GM12875 (cell line): ENCODE measurements at regions not wholly inside any gene's neighbourhood (a gene's known extent, or its start where the extent isn't known, plus 50 kb on each side); places are given as distances from the start of the nearest gene placed in this dataset.

Source experiments
- H3K4me3 ChIP-seq: one replicate; pipeline ENCODE4 v1.5.1; 2011; ENCODE audit warnings: low read depth, low read length, control low read depth
- TF ChIP-seq, protein P1 (sequence below): IDR thresholded peaks from 2 replicates; pipeline ENCODE4 v1.5.1; 2011; ENCODE audit warnings: low read depth, mild to moderate bottlenecking, control low read depth, inconsistent platforms, low read length, moderate library complexity, borderline replicate concordance; ENCODE audit not compliant: insufficient read depth

DNA sequence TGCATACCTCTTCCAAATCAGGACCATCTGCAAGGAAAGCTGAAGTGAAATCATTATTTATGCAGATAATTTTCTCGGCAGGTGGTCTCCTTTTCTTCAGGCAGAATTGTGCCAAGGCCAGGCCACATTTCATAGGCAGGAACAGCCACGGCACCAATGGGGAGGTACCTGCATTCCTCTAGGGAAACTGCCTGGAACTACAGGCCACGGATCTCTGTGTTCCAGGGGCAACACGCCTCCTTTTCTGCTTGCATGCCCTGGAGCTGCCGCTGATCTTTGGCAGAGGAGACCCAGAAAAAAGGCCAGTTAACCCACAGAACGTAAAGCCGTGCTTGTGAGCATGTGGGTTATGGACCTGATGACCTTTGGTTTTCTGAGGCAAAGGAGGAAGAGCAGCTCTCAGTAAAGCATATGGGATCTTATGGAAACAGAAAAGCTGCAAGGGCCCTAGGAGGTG lies 111.2 kb upstream of the KIAA1217 start:
- TF ChIP-seq, protein P1, sequence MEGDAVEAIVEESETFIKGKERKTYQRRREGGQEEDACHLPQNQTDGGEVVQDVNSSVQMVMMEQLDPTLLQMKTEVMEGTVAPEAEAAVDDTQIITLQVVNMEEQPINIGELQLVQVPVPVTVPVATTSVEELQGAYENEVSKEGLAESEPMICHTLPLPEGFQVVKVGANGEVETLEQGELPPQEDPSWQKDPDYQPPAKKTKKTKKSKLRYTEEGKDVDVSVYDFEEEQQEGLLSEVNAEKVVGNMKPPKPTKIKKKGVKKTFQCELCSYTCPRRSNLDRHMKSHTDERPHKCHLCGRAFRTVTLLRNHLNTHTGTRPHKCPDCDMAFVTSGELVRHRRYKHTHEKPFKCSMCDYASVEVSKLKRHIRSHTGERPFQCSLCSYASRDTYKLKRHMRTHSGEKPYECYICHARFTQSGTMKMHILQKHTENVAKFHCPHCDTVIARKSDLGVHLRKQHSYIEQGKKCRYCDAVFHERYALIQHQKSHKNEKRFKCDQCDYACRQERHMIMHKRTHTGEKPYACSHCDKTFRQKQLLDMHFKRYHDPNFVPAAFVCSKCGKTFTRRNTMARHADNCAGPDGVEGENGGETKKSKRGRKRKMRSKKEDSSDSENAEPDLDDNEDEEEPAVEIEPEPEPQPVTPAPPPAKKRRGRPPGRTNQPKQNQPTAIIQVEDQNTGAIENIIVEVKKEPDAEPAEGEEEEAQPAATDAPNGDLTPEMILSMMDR, result no peak

DNA sequence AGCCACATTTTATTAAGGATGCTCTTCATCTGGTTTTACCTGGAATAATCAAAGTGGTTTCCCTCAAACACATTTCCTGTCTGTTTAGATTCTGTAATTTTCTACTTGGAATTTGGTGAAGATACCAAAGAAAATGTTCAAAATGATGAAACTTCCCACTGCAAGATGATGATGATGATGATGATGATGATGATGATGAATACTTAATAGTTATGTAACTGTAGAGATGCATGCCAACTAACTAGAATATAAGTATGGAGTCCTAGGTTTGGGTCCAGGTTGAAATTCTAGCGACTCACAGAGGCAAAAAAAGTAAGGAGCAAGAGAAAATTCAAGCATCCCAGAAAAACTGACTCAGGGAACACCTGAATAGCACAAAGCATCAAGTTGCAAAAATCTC lies 104.0 kb upstream of the KIAA1217 start:
- H3K4me3 ChIP-seq, result no peak overlapping the region
- TF ChIP-seq, protein P1, result no peak

More for the DNA sequence above, 111.2 kb upstream of the KIAA1217 start:
- no peak overlapping the region for H3K4me3 ChIP-seq

DNA sequence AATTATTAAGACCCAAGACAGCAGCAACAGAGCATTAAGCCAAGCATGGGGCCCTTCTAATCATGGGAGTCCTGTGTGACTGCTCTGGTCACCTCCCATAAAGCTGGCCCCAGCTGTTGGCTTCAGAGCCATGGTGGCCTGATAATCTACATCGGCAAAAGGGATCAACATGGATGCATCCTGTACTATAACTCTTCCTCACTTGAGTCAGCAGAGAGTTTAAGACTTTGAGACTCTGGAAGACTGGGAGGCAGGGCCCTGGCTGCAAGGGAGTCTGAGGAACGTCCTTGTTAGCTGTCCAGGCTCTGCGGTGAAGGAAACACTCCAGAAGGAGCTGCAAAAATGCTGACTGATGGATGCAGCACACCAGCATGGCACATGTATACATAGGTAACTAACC lies 95.0 kb upstream of the KIAA1217 start:
- TF ChIP-seq, protein P1, result no peak

DNA sequence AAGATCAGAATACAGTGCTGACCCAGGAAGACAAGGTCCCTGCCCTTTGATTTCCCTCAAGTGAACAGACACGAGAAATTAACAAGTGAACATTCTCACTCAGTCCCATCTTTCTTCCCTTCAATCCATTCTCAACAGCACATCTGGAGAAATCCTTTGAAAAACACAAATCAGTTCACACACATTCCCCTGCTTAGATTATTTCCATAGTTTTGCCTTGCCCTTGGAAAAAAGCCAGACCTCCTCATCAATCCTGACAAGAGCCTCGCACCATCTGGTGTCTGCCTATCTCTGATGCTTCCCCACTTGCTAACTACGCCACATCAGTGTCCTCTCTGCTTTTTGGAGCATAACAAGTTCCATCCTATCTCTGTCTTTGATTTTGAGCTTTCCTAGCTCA lies 94.4 kb upstream of the KIAA1217 start:
- TF ChIP-seq, protein P1, result no peak
- no peak overlapping the region for H3K4me3 ChIP-seq

More for the DNA sequence above, 95.0 kb upstream of the KIAA1217 start:
- no peak overlapping the region for H3K4me3 ChIP-seq

DNA sequence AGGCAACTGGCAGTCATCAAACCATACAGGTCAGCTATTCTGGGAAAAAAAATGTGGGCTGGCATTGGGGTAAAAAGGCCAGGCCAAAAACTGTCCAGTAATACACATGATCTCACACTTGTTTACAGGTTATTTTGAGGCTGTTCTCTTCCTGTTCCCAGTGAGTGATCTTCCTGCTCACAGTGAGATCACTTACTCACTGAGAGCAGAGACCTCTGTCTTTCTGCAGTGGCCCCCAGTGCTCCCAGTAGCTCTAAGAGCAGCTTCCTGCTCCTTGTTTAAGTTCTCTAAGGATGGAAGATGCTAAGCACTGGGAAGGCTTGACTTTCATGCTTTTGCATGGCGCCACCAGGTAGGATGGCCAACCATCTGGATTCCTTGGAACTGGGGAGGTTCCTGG lies 93.5 kb upstream of the KIAA1217 start:
- TF ChIP-seq, protein P1, result no peak
- H3K4me3 ChIP-seq, result no peak overlapping the region

DNA sequence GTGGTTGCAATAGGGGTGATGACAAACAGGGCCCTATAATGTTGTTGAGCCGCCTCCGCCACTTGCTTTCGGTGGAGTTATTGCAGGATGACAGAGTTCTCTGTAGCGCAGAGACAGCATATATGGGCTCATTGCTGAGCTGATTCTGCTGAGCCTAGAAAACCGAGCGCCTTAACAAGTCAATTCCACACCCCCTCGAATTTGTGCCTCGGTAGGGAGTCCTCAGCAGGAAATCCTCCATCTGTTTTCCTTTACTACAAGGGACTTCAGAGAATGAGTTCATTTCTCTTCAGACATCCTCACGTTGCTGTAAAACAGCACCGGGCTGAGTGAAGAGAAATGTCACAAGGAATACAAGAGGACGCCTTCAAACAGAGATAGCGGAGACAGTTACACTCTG lies 90.7 kb upstream of the KIAA1217 start:
- no peak overlapping the region for H3K4me3 ChIP-seq
- TF ChIP-seq, protein P1, result no peak

DNA sequence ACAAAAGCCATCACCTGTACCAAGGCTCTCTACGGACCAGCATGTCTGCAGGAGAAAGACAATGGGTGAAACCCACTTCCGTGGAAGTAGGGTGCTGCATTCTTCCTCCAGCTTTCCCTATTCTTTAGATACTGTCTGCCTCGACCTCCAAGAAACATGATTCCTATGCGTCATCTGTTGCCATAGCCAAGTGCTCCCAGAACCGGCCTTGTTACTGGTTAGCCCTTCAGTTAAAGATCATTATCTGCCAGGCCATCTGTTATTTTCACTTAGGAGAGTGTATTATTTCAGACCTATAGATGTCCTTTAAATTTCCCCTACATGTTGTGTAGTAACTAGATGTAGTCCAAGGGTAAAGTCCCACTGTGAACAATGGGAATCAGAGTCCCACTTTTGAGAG lies 89.0 kb upstream of the KIAA1217 start:
- no peak overlapping the region for H3K4me3 ChIP-seq
- TF ChIP-seq, protein P1, result no peak
